ENCODE measurements at regions not wholly inside any gene's neighbourhood (a gene's known extent, or its start where the extent isn't known, plus 50 kb on each side); places are given as distances from the start of the nearest gene placed in this dataset. TPM values are rescaled to one million over a fixed set of nuclear protein-coding genes. Genes with fewer than 3 reads are reported as not detected.

DNA sequence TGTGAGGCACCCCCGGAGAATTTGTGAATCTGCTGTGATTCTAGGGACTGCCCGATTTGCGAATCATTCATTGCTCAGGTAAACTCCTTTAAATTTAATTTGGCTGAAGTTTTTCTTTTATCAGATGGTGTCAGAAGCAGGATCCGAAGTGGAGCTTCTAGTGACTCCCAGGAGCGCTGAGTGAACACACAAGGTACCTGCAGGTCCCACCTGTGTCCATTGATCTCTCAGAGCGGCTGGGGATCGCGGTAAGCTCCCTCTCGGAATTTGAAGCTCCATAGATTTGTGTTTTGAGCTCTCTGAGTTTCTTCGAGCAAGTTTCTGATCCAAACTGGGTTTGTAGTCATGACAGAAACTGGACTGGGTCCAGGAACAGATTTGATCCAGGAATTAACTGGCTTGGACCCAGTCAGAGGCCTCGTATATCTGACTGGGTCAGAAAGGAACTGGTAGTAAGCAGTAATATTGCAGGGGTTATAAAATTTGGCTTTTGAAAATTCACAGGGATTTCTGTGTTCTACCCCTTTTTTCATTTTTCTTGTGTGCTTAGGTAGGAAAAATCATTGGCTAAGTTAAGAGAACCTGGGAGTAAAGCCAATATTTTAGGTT, 56.2 kb upstream of the EDEM3 start:
- no peak overlapping the region for H3K4me3 ChIP-seq (ENCODE audit: low read depth, low read length)
- no peak for TF ChIP-seq CTCF (IDR thresholded peaks at IDR 0.05; ENCODE audit: insufficient read depth, low read length)
- peak; percentile 64 for DNase-seq (ENCODE audit: low read depth)

DNA sequence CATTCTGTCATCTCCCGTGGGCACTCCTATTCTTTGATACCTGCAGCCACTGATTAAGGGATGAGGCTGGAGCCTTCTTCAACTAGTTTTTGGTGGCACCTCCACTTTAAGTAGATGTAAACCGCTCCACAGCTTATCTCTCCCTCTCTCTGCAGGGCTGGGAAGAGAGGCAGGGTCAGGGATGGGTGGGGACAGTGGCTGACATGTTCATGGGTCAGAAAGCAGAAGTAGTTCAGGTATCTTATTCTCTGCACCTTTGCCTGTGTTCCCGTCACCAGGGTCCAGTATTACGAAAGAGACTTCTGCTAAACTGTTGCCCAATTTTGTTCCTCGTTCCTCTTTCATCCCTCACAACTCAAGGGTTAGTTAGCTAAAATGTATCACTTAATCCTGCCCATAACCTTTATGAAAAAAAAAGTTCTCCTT, 51.7 kb upstream of the EDEM3 start:
- no peak for DNase-seq (ENCODE audit: low read depth)

GRCh38 chr1:184805667-184806295, 51.1 kb upstream of the EDEM3 start:
- no peak overlapping the region for H3K4me3 ChIP-seq (ENCODE audit: low read depth, low read length)
- peak; percentile 91 for DNase-seq (ENCODE audit: low read depth)
- peak; percentile 94 for TF ChIP-seq CTCF (IDR thresholded peaks at IDR 0.05; ENCODE audit: insufficient read depth, low read length)

More for the DNA sequence above, 51.7 kb upstream of the EDEM3 start:
- no peak for TF ChIP-seq CTCF (IDR thresholded peaks at IDR 0.05; ENCODE audit: insufficient read depth, low read length)
- no peak overlapping the region for H3K4me3 ChIP-seq (ENCODE audit: low read depth, low read length)

Small RNAs in the stretch of these regions (small RNA-seq; reads per million reads assigned to genes)
- gene RNU7-13P, result not detected

Measured in fibroblast of the aortic adventitia (primary cell).